ENCODE measurements at regions not wholly inside any gene's neighbourhood (a gene's known extent, or its start where the extent isn't known, plus 50 kb on each side); places are given as distances from the start of the nearest gene placed in this dataset.

DNA sequence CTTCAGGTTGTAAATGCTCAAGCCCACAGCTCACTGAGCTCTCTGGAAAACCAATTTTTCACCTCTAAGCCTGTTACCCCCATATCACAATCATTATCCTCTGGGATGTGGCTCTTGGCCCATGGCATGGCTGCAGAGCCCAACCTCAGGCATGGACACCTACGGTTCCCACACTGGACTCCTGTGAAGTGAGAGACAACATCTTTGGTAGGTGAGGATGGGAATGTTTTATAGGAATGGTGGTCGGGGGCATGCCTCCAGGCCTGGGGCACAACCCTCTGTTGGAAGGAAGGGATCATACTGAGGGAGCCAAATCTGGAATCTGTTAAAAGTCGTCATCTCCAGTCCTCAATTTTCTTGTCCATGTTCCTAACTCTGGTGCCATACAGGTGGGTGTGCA, 179.1 kb downstream of the FOXD2 start:
- Histone ChIP-seq H3K4ac (replicated peaks; ENCODE audit: insufficient read length, low read depth, low read length) (no peak overlapping the region), H2BK15ac (ENCODE audit: low read length) (no peak overlapping the region), H2BK12ac (ENCODE audit: low read depth, low read length) (no peak overlapping the region), H3K4me3 (ENCODE audit: extremely low read depth in 1 of 4, insufficient read depth in 2 of 4, low read depth in 3 of 4, low read length in 4 of 4) (no peak overlapping the region), H3K4me2 (ENCODE audit: insufficient read depth in 1 of 2, low read depth in 2 of 2, low read length in 2 of 2) (no peak overlapping the region), H3K9me3 (ENCODE audit: insufficient read depth in 2 of 2, low read depth in 1 of 2, low read length in 1 of 2) (no peaks in the 10 kb centered on the region), H2BK120ac (replicated peaks; ENCODE audit: low read depth, low read length) (no peak overlapping the region), H3K27ac (ENCODE audit: low read depth, low read length) (no peak overlapping the region), H3K79me1 (ENCODE audit: low read depth, low read length) (no peaks in the 10 kb centered on the region), H2AK5ac (ENCODE audit: low read depth, low read length) (no peak overlapping the region), H3K14ac (ENCODE audit: insufficient read length) (no peak overlapping the region), H4K5ac (ENCODE audit: insufficient read length, low read depth, low read length) (no peak overlapping the region), H3K23me2 (ENCODE audit: low read depth, low read length) (no peaks in the 10 kb centered on the region), H3K27me3 (replicated peaks in 1 of 4; ENCODE audit: control insufficient read depth in 3 of 4, extremely low read depth in 1 of 4, insufficient read depth in 3 of 4, low read length in 3 of 4) (no peaks in the 10 kb centered on the region; a peak in 3 of 7 replicates), H3K18ac (ENCODE audit: extremely low read depth, low read length) (no peak overlapping the region), H2AFZ (ENCODE audit: low read length) (no peak overlapping the region), H3K79me2 (ENCODE audit: control insufficient read depth in 1 of 2, insufficient read depth in 2 of 2, low read length in 2 of 2) (no peaks in the 10 kb centered on the region), H3K56ac (replicated peaks; ENCODE audit: insufficient read length, low read depth, low read length) (no peak overlapping the region), H4K91ac (replicated peaks; ENCODE audit: insufficient read length, low read length) (no peak overlapping the region), H3K4me1 (replicated peaks in 1 of 4; ENCODE audit: control insufficient read depth in 3 of 4, insufficient read depth in 4 of 4, low read length in 3 of 4) (no peaks in the 10 kb centered on the region), H4K8ac (ENCODE audit: extremely low read depth, insufficient read depth, low read length) (no peak overlapping the region), H2BK20ac (ENCODE audit: low read length) (no peak overlapping the region), H3K23ac (ENCODE audit: insufficient read length) (no peak overlapping the region), H3K9ac (replicated peaks in 1 of 4; ENCODE audit: extremely low read depth in 1 of 4, low read depth in 3 of 4, low read length in 3 of 4) (no peak overlapping the region), H3K36me3 (ENCODE audit: control insufficient read depth in 2 of 4, insufficient read depth in 4 of 4, low read length in 3 of 4) (no peaks in the 10 kb centered on the region), H2BK5ac (ENCODE audit: low read depth, low read length) (no peak overlapping the region), H4K20me1 (replicated peaks in 1 of 2; ENCODE audit: control insufficient read depth in 1 of 2, insufficient read depth in 2 of 2, low read length in 2 of 2) (peaks cover 0 to 2% of the 10 kb centered on the region in 2 experiments)
- ChIA-PET CTCF (ENCODE audit: partially characterized antibody) (interaction anchor here (1.4 to 3.0 kb wide), 3 partner anchors 8 to 87 kb away, joined by 7 to 10 read pairs (median 10); no protein-coding TSS in a partner anchor), POLR2A (ENCODE audit: partially characterized antibody) (no interaction called here)
- DNase-seq (ENCODE audit: low read depth in 1 of 2, low spot score in 2 of 2) (no peak), FAIRE-seq (no peak)
- TF ChIP-seq JUN (IDR thresholded peaks at IDR 0.05; ENCODE audit: low read depth, low read length) (no peak), SAP30 (IDR thresholded peaks at IDR 0.05; ENCODE audit: insufficient read depth, insufficient replicate concordance, low read length) (no peak), CHD1 (IDR thresholded peaks at IDR 0.05; ENCODE audit: low read depth, low read length) (no peak), CBX8 (IDR thresholded peaks at IDR 0.05; ENCODE audit: borderline replicate concordance, low read depth, low read length) (no peak), ASH2L (IDR thresholded peaks at IDR 0.05; ENCODE audit: low read length) (no peak), BACH1 (IDR thresholded peaks at IDR 0.05; ENCODE audit: low read length) (no peak), KDM1A (IDR thresholded peaks at IDR 0.05; ENCODE audit: borderline replicate concordance, low read length) (no peak), TAF7 (optimal IDR thresholded peaks at IDR 0.05; ENCODE audit: borderline replicate concordance, low read depth, low read length) (no peak)
- WGBS, 2 experiments (ENCODE audit: extremely low coverage in 1 of 2, insufficient coverage in 1 of 2, insufficient read length in 1 of 2, insufficient replicate concordance in 2 of 2, low coverage in 1 of 2, low lambda C conversion rate in 2 of 2, missing lambda C conversion rate in 1 of 2), result 89% methylated on average over 3 of the region's 3 CpGs; no CpG with 5 or more reads in 1 of the 2 experiments

All from H1 (cell line).